ENCODE measurements at regions not wholly inside any gene's neighbourhood (a gene's known extent, or its start where the extent isn't known, plus 50 kb on each side); places are given as distances from the start of the nearest gene placed in this dataset.
"Not testable (repeated sequence)": the region's sequence is repeated elsewhere in the genome, so short reads cannot be mapped to it uniquely, and the experiment has no call there.

GRCh38 chr11:97615546-97615945 is 1225.7 kb downstream of the JRKL start:
- DNase-seq: no peak
- Histone ChIP-seq H3K27ac (no peak overlapping the region), H3K4me1 (no peaks in the 10 kb centered on the region), H3K9me3 (peaks cover 0 to 9% (median 0%) of the 10 kb centered on the region in 4 donors), H3K27me3 (no peaks in the 10 kb centered on the region), H3K36me3 (no peaks in the 10 kb centered on the region), H3K4me3 (no peak overlapping the region)
- no peak for TF ChIP-seq POLR2A (IDR thresholded peaks at IDR 0.05)
- TF ChIP-seq CTCF (IDR thresholded peaks at IDR 0.05): no peak

- H3K9me3 ChIP-seq: peaks cover 0 to 4% (median 0%) of the 10 kb centered on the region in 4 donors
- no peaks in the 10 kb centered on the region for H3K36me3 ChIP-seq
- no peak overlapping the region for H3K4me3 ChIP-seq
- H3K27ac ChIP-seq: no peak overlapping the region
- no peaks in the 10 kb centered on the region for H3K4me1 ChIP-seq
- no peak for DNase-seq
- TF ChIP-seq CTCF (IDR thresholded peaks at IDR 0.05): no peak
- no peak for TF ChIP-seq POLR2A (IDR thresholded peaks at IDR 0.05)
- no peaks in the 10 kb centered on the region for H3K27me3 ChIP-seq
Observed at GRCh38 chr11:97617031-97617430, 1227.2 kb downstream of the JRKL start.

GRCh38 chr11:97620007-97620406 is 1230.2 kb downstream of the JRKL start:
- TF ChIP-seq CTCF (IDR thresholded peaks at IDR 0.05) (no peak), POLR2A (IDR thresholded peaks at IDR 0.05) (no peak)
- H3K27ac ChIP-seq: no peak overlapping the region
- H3K36me3 ChIP-seq: no peaks in the 10 kb centered on the region
- H3K4me1 ChIP-seq: no peaks in the 10 kb centered on the region
- no peak for DNase-seq
- no peaks in the 10 kb centered on the region for H3K27me3 ChIP-seq
- H3K4me3 ChIP-seq: no peak overlapping the region
- peaks cover 0 to 4% (median 0%) of the 10 kb centered on the region in 4 donors for H3K9me3 ChIP-seq

GRCh38 chr11:97621282-97621681 is 1231.5 kb downstream of the JRKL start:
- no peak overlapping the region for H3K4me3 ChIP-seq
- no peak for TF ChIP-seq CTCF (IDR thresholded peaks at IDR 0.05)
- TF ChIP-seq POLR2A (IDR thresholded peaks at IDR 0.05): no peak
- H3K36me3 ChIP-seq: no peaks in the 10 kb centered on the region
- no peaks in the 10 kb centered on the region for H3K4me1 ChIP-seq
- H3K9me3 ChIP-seq: peaks cover 0 to 3% (median 0%) of the 10 kb centered on the region in 4 donors
- DNase-seq: no peak
- H3K27ac ChIP-seq: no peak overlapping the region
- H3K27me3 ChIP-seq: no peaks in the 10 kb centered on the region

GRCh38 chr11:97622795-97623194 is 1233.0 kb downstream of the JRKL start:
- no peaks in the 10 kb centered on the region for H3K27me3 ChIP-seq
- no peaks in the 10 kb centered on the region for H3K4me1 ChIP-seq
- H3K4me3 ChIP-seq: no peak overlapping the region
- no peak for TF ChIP-seq CTCF (IDR thresholded peaks at IDR 0.05)
- no peak for TF ChIP-seq POLR2A (IDR thresholded peaks at IDR 0.05)
- no peak for DNase-seq
- no peak overlapping the region for H3K27ac ChIP-seq
- H3K9me3 ChIP-seq: no peaks in the 10 kb centered on the region
- H3K36me3 ChIP-seq: no peaks in the 10 kb centered on the region

- H3K27ac ChIP-seq, DNase-seq, H3K9me3 ChIP-seq, H3K4me3 ChIP-seq, H3K4me1 ChIP-seq, H3K27me3 ChIP-seq, H3K36me3 ChIP-seq: not testable (repeated sequence)
Observed at GRCh38 chr11:97636741-97637140, 1246.9 kb downstream of the JRKL start.

Measured in Peyer's patch (tissue), 4 donors.